IMR-90 (cell line): ENCODE measurements at regions not wholly inside any gene's neighbourhood (a gene's known extent, or its start where the extent isn't known, plus 50 kb on each side); places are given as distances from the start of the nearest gene placed in this dataset.

Source experiments
- ATAC-seq: fragments of 200-7000 bp; cut with Tn5 transposase; 2 replicates; pipeline ENCODE4 v1.9.1; 2020; ENCODE audit warnings: low read depth, mild to moderate bottlenecking, moderate library complexity
- BruUV-seq: library from RNA; stranded (reverse); fragments of 400-500 nt; replicated peaks from 2 replicates; lab custom pipeline; 2021; lab: Mats Ljungman, UMichigan
- CTCF ChIA-PET: fragments of 300-600 bp; formaldehyde crosslinking; extraction: SDS; loops from one replicate; lab custom pipeline; 2021; ENCODE audit warnings: antibody characterized with exemption; lab: Yijun Ruan, JAX
- POLR2A ChIA-PET: fragments of 300-600 bp; sonication (Branson Sonifier 250); formaldehyde crosslinking; loops from one replicate; lab custom pipeline; 2022; ENCODE audit warnings: antibody characterized with exemption; ENCODE audit not compliant: unreplicated experiment; lab: Charles Lee
- DNase-seq: peaks from one replicate; pipeline ENCODE4 v3.0.0; 2013
- H2AFZ ChIP-seq: replicated peaks from 2 replicates; pipeline ENCODE3; 2013; ENCODE audit warnings: low read length, mild to moderate bottlenecking; ENCODE audit not compliant: poor library complexity
- H2AK5ac ChIP-seq: 2 replicates; pipeline ENCODE4 v1.6.1; 2013; ENCODE audit warnings: low read depth, low read length, inconsistent platforms
- H2AK9ac ChIP-seq: replicated peaks from 2 replicates; pipeline ENCODE3; 2013; ENCODE audit warnings: mild to moderate bottlenecking, low read depth, low read length, moderate library complexity; ENCODE audit not compliant: poor library complexity
- H2BK120ac ChIP-seq: 2 replicates; pipeline ENCODE4 v1.6.1; 2013; ENCODE audit warnings: low read depth, low read length, inconsistent platforms
- H2BK15ac ChIP-seq: 3 replicates; pipeline ENCODE4 v1.6.1; 2013; ENCODE audit warnings: low read depth, low read length, inconsistent platforms
- H2BK20ac ChIP-seq: 2 replicates; pipeline ENCODE4 v1.6.1; 2013; ENCODE audit warnings: low read depth, mild to moderate bottlenecking, inconsistent platforms, low read length, moderate library complexity
- H2BK5ac ChIP-seq: 2 replicates; pipeline ENCODE4 v1.6.1; 2013; ENCODE audit warnings: mild to moderate bottlenecking, low read depth, low read length, inconsistent platforms; ENCODE audit not compliant: poor library complexity, severe bottlenecking
- H3K14ac ChIP-seq: replicated peaks from 2 replicates; pipeline ENCODE4 v1.6.1; 2013; ENCODE audit warnings: low read depth, low read length, inconsistent platforms
- H3K18ac ChIP-seq: 2 replicates; pipeline ENCODE4 v1.6.1; 2013; ENCODE audit warnings: low read depth, low read length, control low read depth
- H3K23ac ChIP-seq: 2 replicates; pipeline ENCODE4 v1.6.1; 2013; ENCODE audit warnings: low read depth, low read length, inconsistent platforms
- H3K27ac ChIP-seq: 2 replicates; pipeline ENCODE4 v1.5.1; 2013; ENCODE audit warnings: mild to moderate bottlenecking, control low read depth, low read length; ENCODE audit not compliant: insufficient read depth
- H3K27me3 ChIP-seq: 2 replicates; pipeline ENCODE4 v1.6.1; 2013; ENCODE audit warnings: low read length; ENCODE audit not compliant: control insufficient read depth, insufficient read depth
- H3K36me3 ChIP-seq: 2 replicates; pipeline ENCODE4 v1.6.1; 2013; ENCODE audit warnings: low read length, mixed read lengths; ENCODE audit not compliant: control insufficient read depth, insufficient read depth
- H3K4ac ChIP-seq: 2 replicates; pipeline ENCODE4 v1.6.1; 2013; ENCODE audit warnings: low read depth, low read length, inconsistent platforms
- H3K4me1 ChIP-seq: 2 replicates; pipeline ENCODE4 v1.6.1; 2013; ENCODE audit warnings: low read length, mixed read lengths; ENCODE audit not compliant: control insufficient read depth, insufficient read depth
- H3K4me2 ChIP-seq: 2 replicates; pipeline ENCODE4 v1.6.1; 2013; ENCODE audit warnings: low read depth, mild to moderate bottlenecking, control low read depth, low read length, moderate library complexity
- H3K4me3 ChIP-seq: 2 replicates; pipeline ENCODE4 v1.5.1; 2013; ENCODE audit warnings: low read depth, mild to moderate bottlenecking, control low read depth, low read length, moderate library complexity; ENCODE audit not compliant: insufficient read depth
- H3K56ac ChIP-seq: 2 replicates; pipeline ENCODE4 v1.6.1; 2013; ENCODE audit warnings: low read length, inconsistent platforms; ENCODE audit not compliant: insufficient read depth; ENCODE audit errors: extremely low read depth
- H3K79me1 ChIP-seq, 2 experiments: 2 replicates each; pipeline ENCODE4 v1.6.1; 2013; ENCODE audit warnings: low read length in 2 of 2, inconsistent platforms in 1 of 2, low read depth in 1 of 2
- H3K9ac ChIP-seq: 2 replicates; pipeline ENCODE4 v1.6.1; 2013; ENCODE audit warnings: low read depth, low read length, control low read depth
- H3K9me1 ChIP-seq: 2 replicates; pipeline ENCODE4 v1.6.1; 2013; ENCODE audit warnings: low read length, inconsistent platforms; ENCODE audit not compliant: insufficient read depth
- H3K9me3 ChIP-seq: 2 replicates; pipeline ENCODE4 v1.6.1; 2013; ENCODE audit warnings: low read length; ENCODE audit not compliant: control insufficient read depth, insufficient read depth
- H4K20me1 ChIP-seq: 2 replicates; pipeline ENCODE4 v1.6.1; 2013; ENCODE audit warnings: low read length, inconsistent platforms; ENCODE audit not compliant: insufficient read depth
- H4K5ac ChIP-seq: 2 replicates; pipeline ENCODE4 v1.6.1; 2013; ENCODE audit warnings: mild to moderate bottlenecking, low read depth, low read length, control low read depth
- H4K8ac ChIP-seq, 2 experiments: 2 replicates each; pipeline ENCODE4 v1.6.1; 2013; ENCODE audit warnings: low read depth in 2 of 2, low read length in 2 of 2, control low read depth in 1 of 2, inconsistent platforms in 1 of 2
- H4K91ac ChIP-seq: 2 replicates; pipeline ENCODE4 v1.6.1; 2013; ENCODE audit warnings: low read depth, low read length, inconsistent platforms; ENCODE audit not compliant: insufficient read depth
- BHLHE40 ChIP-seq: fragments of 150-350 bp; IDR thresholded peaks from 2 replicates; pipeline ENCODE4 v1.6.1; 2016; ENCODE audit warnings: mild to moderate bottlenecking, low read depth, low read length
- CEBPB ChIP-seq: IDR thresholded peaks from 2 replicates; pipeline ENCODE4 v1.6.1; 2012; ENCODE audit warnings: low read depth, low read length, improper control_type of control experiment
- CHD1 ChIP-seq: IDR thresholded peaks from 2 replicates; pipeline ENCODE4 v1.6.1; 2012; ENCODE audit warnings: low read depth, low read length, improper control_type of control experiment
- FOS ChIP-seq: fragments of 150-350 bp; IDR thresholded peaks from 2 replicates; pipeline ENCODE4 v1.6.1; 2016; ENCODE audit warnings: low read depth, low read length
- MAFK ChIP-seq: IDR thresholded peaks from 2 replicates; pipeline ENCODE4 v1.6.1; 2012; ENCODE audit warnings: low read depth, low read length, improper control_type of control experiment
- MAZ ChIP-seq: IDR thresholded peaks from 2 replicates; pipeline ENCODE4 v1.6.1; 2012; ENCODE audit warnings: low read depth, mild to moderate bottlenecking, low read length, improper control_type of control experiment, moderate library complexity, borderline replicate concordance
- MXI1 ChIP-seq: IDR thresholded peaks from 2 replicates; pipeline ENCODE4 v1.6.1; 2012; ENCODE audit warnings: low read depth, mild to moderate bottlenecking, low read length, moderate library complexity, borderline replicate concordance
- NFE2L2 ChIP-seq: fragments of 150-350 bp; IDR thresholded peaks from 2 replicates; pipeline ENCODE4 v1.6.1; 2016; ENCODE audit warnings: low read depth, mild to moderate bottlenecking, low read length
- POLR2A ChIP-seq: IDR thresholded peaks from 2 replicates; pipeline ENCODE4 v1.6.1; 2012; ENCODE audit warnings: mild to moderate bottlenecking, low read depth, low read length
- RAD21 ChIP-seq: IDR thresholded peaks from 2 replicates; pipeline ENCODE4 v1.6.1; 2012; ENCODE audit warnings: low read length, improper control_type of control experiment
- RCOR1 ChIP-seq: IDR thresholded peaks from 2 replicates; pipeline ENCODE4 v1.6.1; 2012; ENCODE audit warnings: mild to moderate bottlenecking, low read length, improper control_type of control experiment; ENCODE audit not compliant: insufficient replicate concordance
- RFX5 ChIP-seq: IDR thresholded peaks from 2 replicates; pipeline ENCODE4 v1.8.0; 2012; ENCODE audit warnings: low read depth, mild to moderate bottlenecking, low read length, moderate library complexity
- SMC3 ChIP-seq: fragments of 150-350 bp; IDR thresholded peaks from 2 replicates; pipeline ENCODE4 v1.6.1; 2016; ENCODE audit warnings: low read depth, mild to moderate bottlenecking, antibody characterized with exemption, low read length, moderate library complexity
- WGBS, 2 experiments: methylation state at CpG; one replicate each; pipeline versions ENCODE4 v1.1.5 to v1.1.7; 2013; ENCODE audit warnings: missing lambda C conversion rate in 2 of 2; ENCODE audit not compliant: insufficient read length in 1 of 2; ENCODE audit errors: extremely low coverage in 2 of 2; 5-methylcytosine and 5-hydroxymethylcytosine counted together
- dilution Hi-C: fragments of 300-500 bp; cut with HindIII; formaldehyde crosslinking; loops from one replicate; pipeline ENCODE4 v1.14.3; 2018; ENCODE audit warnings: low sequenced_read_pairs; ENCODE audit not compliant: unreplicated experiment
- in situ Hi-C: fragments of 300-500 bp; cut with MboI; formaldehyde crosslinking; loops from 3 replicates; pipeline ENCODE4 v1.14.3; 2019; ENCODE audit warnings: low sequenced_read_pairs, inconsistent platforms, mixed read lengths
- intact Hi-C: fragments of 100-400 bp; cut with micrococcal nuclease; formaldehyde crosslinking; loops from 2 replicates; pipeline ENCODE4 v1.10.0; 2022
- TF ChIP-seq, protein P1 (sequence below): fragments of 150-350 bp; IDR thresholded peaks from 2 replicates; pipeline ENCODE4 v1.6.1; 2016; ENCODE audit warnings: low read depth, mild to moderate bottlenecking, low read length, moderate library complexity, borderline replicate concordance
- TF ChIP-seq, protein P2 (sequence below): conservative IDR thresholded peaks from 2 replicates; pipeline ENCODE4 v1.5.1; 2012; ENCODE audit warnings: mild to moderate bottlenecking, low read depth, low read length, improper control_type of control experiment

DNA sequence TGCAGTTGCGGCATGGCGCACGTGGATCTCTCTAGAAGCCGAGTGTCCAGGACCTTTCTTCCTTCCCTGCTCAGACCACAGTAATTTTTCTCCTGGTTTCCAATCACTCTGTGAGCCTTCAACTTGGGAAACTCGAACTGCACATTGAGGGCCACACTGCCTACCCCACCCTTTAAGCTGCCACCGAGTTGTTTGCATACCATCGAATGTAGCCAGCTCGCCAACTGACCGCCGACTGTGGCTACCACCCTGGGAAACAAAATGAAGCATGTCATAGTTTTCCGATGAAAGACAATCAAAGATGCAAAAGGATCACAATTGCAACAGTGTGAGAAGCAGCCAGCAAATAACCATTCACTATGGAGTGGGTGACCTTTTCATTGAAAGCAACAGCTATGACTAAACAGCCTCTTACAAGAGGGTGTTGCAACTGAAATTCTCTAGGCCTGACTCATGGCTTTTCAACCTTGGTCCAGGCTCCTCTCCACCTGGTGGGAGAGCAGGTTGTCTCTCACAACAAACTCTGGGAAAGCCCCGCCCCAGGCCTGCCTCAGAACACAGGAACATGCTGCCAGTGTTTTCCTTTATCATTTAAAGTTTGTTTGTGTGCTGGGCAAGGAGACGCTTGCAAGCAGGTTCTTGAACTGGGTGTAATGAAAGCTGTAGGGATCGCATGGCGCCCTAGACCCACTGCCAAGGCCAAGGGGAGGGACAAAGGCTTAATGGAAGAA, 141.7 kb upstream of the SERP2 start:
- peak overlapping the region; percentile 80 for H2BK20ac ChIP-seq
- POLR2A ChIA-PET = no interaction called here
- intact Hi-C loops = loop anchor here (10.0 kb wide), 1 partner anchor 177 kb away; no protein-coding TSS in a partner anchor
- no peak for TF ChIP-seq BHLHE40
- TF ChIP-seq RCOR1 = peak; percentile 51
- peak; percentile 21; the same call in 1 of the 2 replicates for TF ChIP-seq MAFK
- TF ChIP-seq POLR2A = no peak
- peak; percentile 81 for TF ChIP-seq FOS
- no peak for TF ChIP-seq CHD1
- no peak for TF ChIP-seq SMC3
- peak; percentile 26; the same call in 1 of the 2 replicates for TF ChIP-seq RAD21
- peak; percentile 99 for TF ChIP-seq CEBPB
- TF ChIP-seq MAZ = no peak
- TF ChIP-seq NFE2L2 = no peak
- TF ChIP-seq RFX5 = no peak
- no peak for TF ChIP-seq MXI1
- TF ChIP-seq, protein P1, sequence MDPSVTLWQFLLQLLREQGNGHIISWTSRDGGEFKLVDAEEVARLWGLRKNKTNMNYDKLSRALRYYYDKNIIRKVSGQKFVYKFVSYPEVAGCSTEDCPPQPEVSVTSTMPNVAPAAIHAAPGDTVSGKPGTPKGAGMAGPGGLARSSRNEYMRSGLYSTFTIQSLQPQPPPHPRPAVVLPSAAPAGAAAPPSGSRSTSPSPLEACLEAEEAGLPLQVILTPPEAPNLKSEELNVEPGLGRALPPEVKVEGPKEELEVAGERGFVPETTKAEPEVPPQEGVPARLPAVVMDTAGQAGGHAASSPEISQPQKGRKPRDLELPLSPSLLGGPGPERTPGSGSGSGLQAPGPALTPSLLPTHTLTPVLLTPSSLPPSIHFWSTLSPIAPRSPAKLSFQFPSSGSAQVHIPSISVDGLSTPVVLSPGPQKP = no peak
- TF ChIP-seq, protein P2, sequence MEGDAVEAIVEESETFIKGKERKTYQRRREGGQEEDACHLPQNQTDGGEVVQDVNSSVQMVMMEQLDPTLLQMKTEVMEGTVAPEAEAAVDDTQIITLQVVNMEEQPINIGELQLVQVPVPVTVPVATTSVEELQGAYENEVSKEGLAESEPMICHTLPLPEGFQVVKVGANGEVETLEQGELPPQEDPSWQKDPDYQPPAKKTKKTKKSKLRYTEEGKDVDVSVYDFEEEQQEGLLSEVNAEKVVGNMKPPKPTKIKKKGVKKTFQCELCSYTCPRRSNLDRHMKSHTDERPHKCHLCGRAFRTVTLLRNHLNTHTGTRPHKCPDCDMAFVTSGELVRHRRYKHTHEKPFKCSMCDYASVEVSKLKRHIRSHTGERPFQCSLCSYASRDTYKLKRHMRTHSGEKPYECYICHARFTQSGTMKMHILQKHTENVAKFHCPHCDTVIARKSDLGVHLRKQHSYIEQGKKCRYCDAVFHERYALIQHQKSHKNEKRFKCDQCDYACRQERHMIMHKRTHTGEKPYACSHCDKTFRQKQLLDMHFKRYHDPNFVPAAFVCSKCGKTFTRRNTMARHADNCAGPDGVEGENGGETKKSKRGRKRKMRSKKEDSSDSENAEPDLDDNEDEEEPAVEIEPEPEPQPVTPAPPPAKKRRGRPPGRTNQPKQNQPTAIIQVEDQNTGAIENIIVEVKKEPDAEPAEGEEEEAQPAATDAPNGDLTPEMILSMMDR = no peak

More for the DNA sequence above, 141.7 kb upstream of the SERP2 start:
- H2AK9ac ChIP-seq = peak overlapping the region; percentile 55
- H4K20me1 ChIP-seq = no peaks in the 10 kb centered on the region
- H3K4me2 ChIP-seq = 0 out of 2 replicates have a peak overlapping the region, but pooled peaks have one; percentile 5
- H3K56ac ChIP-seq = peak overlapping the region; percentile 8; the same call in 1 of the 2 replicates
- peak overlapping the region; percentile 11 for H3K18ac ChIP-seq
- H3K14ac ChIP-seq = peak overlapping the region; percentile 18
- H3K36me3 ChIP-seq = no peaks in the 10 kb centered on the region
- H2AK5ac ChIP-seq = peak overlapping the region; percentile 50
- peak overlapping the region; percentile 43 for H2BK5ac ChIP-seq
- H3K27ac ChIP-seq = peak overlapping the region; percentile 13
- CTCF ChIA-PET = interaction anchor here (1.0 to 1.2 kb wide), 2 partner anchors 11 to 205 kb away, joined by 3 to 5 read pairs; no protein-coding TSS in a partner anchor
- H4K5ac ChIP-seq = 0 out of 2 replicates have a peak overlapping the region, but pooled peaks have one; percentile 4
- peaks cover 2% of the 10 kb centered on the region; the same call in 1 of the 2 replicates for H3K9me3 ChIP-seq
- H3K9ac ChIP-seq = no peak overlapping the region
- H3K9me1 ChIP-seq = peaks cover 18% of the 10 kb centered on the region
- DNase-seq (peak; percentile 96), ATAC-seq (peak; percentile 75)
- 83% methylated on average over 1 of the region's 15 CpGs; no CpG with 5 or more reads in 1 of the 2 experiments for WGBS, 2 experiments
- H2BK120ac ChIP-seq = peak overlapping the region; percentile 72
- no peak overlapping the region; the same call in 1 of the 2 replicates for H3K23ac ChIP-seq
- no peaks in the 10 kb centered on the region for H3K27me3 ChIP-seq
- H3K4me3 ChIP-seq = no peak overlapping the region
- no peaks in the 10 kb centered on the region for H3K79me1 ChIP-seq
- H4K91ac ChIP-seq = peak overlapping the region; percentile 72
- peak overlapping the region; percentile 11 for H2AFZ ChIP-seq
- dilution Hi-C loops = no loop called here
- peak overlapping the region; percentile 22 to 36; a peak in 3 of 4 replicates for H4K8ac ChIP-seq
- no TSS peak for BruUV-seq
- peak overlapping the region; percentile 16; the same call in 1 of the 3 replicates for H2BK15ac ChIP-seq
- H3K4me1 ChIP-seq = peaks cover 16% of the 10 kb centered on the region
- in situ Hi-C loops = loop anchor here (10.0 kb wide), 1 partner anchor 203 kb away; no protein-coding TSS in a partner anchor
- H3K4ac ChIP-seq = peak overlapping the region; percentile 77
